Skeletal muscle satellite cell (primary cell): ENCODE measurements at regions not wholly inside any gene's neighbourhood (a gene's known extent, or its start where the extent isn't known, plus 50 kb on each side); places are given as distances from the start of the nearest gene placed in this dataset.

ENCODE experiments used
- H3K27me3 ChIP-seq: 2 replicates; pipeline ENCODE4 v1.7.0; 2013; ENCODE audit warnings: low read length; ENCODE audit not compliant: control insufficient read depth, insufficient read depth
- H3K36me3 ChIP-seq: 2 replicates; pipeline ENCODE4 v1.7.0; 2013; ENCODE audit warnings: mild to moderate bottlenecking, control low read depth, low read length; ENCODE audit not compliant: insufficient read depth
- H3K4me1 ChIP-seq: 2 replicates; pipeline ENCODE4 v1.7.0; 2013; ENCODE audit warnings: low read length; ENCODE audit not compliant: control insufficient read depth, insufficient read depth
- H3K4me2 ChIP-seq: 2 replicates; pipeline ENCODE4 v1.7.0; 2013; ENCODE audit warnings: mild to moderate bottlenecking, low read length
- H3K4me3 ChIP-seq: 2 replicates; pipeline ENCODE4 v1.7.0; 2013; ENCODE audit warnings: low read length
- H3K9ac ChIP-seq: 2 replicates; pipeline ENCODE4 v1.7.0; 2013; ENCODE audit warnings: mild to moderate bottlenecking, low read depth, low read length, moderate library complexity
- H3K9me3 ChIP-seq: replicated peaks from 2 replicates; pipeline ENCODE4 v1.7.0; 2013; ENCODE audit warnings: mild to moderate bottlenecking, control low read depth, low read length

DNA sequence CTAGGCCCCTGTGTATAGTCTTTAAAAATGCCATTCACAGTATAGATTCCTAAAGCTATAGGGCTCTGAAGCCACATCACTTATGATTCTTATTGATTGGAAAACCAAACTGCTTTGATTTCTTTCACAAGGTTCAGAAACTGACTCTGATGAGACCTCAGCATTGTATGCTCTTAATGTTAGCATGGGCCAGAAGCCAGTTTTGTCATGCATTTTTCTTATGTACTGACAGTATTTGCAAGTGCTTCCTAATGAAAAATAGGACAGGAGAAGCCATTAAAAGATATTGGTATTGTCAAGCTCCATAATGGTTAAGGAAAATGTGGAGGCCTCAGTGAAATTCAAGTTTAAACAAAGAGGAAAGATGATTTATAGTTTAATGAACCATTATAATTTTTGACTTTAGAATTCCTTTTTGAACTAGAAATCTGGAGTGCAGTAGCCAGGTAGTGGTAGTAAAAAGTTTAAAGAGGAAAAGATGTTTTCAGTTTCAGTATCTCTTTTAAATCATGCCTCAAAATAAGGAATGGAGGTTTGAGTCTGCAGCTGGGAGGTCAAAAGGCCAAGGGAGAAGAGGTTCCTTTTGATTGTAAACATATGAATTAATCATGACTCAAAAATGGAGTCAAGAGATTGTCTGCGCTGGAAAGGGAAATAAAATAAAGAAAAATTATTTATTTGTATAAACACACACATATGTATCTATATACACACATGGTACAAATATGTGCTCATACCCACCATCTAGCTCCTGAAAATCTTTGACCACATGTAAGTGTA, 388.1 kb upstream of the PRICKLE1 start:
- no peak overlapping the region for H3K4me2 ChIP-seq
- H3K36me3 ChIP-seq, result no peaks in the 10 kb centered on the region
- H3K27me3 ChIP-seq, result no peaks in the 10 kb centered on the region
- H3K9ac ChIP-seq, result no peak overlapping the region
- peaks cover 33% of the 10 kb centered on the region for H3K4me1 ChIP-seq
- H3K4me3 ChIP-seq, result no peak overlapping the region
- no peaks in the 10 kb centered on the region for H3K9me3 ChIP-seq

DNA sequence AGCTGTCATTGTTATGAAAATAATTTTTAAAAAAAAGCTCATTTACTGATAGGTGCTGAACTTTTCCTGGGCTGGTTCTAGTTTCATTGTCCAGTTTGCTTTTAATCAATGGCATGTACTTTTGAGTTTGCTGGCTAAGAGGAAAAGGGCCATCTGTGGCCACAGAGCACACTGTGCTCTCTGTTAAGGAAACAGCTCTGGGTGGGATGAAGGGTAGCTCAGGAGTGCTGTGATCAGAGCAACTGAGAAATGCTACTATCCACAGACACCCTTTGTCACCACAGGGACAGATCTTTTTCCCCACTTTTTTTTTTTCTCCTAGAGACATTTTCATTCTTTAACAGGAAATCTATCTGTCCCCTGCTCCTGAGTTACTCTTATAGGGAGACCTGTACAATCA, 387.1 kb upstream of the PRICKLE1 start:
- Histone ChIP-seq H3K9me3 (no peaks in the 10 kb centered on the region), H3K4me2 (no peak overlapping the region)

DNA sequence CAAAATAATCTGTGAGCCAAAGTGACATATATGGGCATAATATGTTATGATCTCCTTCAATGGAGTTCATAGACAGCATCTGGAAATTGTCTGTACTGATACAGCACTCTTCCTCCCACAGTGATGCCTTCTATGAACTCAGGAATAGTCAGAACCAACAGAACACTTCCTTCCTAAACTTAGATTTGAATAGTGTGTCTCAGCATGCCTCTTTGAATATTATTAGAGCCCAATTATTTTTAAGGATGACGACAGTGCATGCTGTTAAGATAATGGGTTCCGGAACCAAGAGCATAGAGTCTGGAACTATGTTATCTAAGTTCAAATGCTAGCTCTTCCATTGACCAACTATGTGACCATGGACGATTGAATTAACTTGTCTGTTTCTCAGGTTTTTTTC, 386.6 kb upstream of the PRICKLE1 start:
- H3K4me2 ChIP-seq, result no peak overlapping the region
- peaks cover 23% of the 10 kb centered on the region for H3K4me1 ChIP-seq
- no peaks in the 10 kb centered on the region for H3K27me3 ChIP-seq
- H3K9me3 ChIP-seq, result no peaks in the 10 kb centered on the region
- H3K36me3 ChIP-seq, result no peaks in the 10 kb centered on the region
- H3K4me3 ChIP-seq, result no peak overlapping the region
- no peak overlapping the region for H3K9ac ChIP-seq

More for the DNA sequence above, 387.1 kb upstream of the PRICKLE1 start:
- Histone ChIP-seq H3K9ac (no peak overlapping the region), H3K36me3 (no peaks in the 10 kb centered on the region), H3K4me3 (no peak overlapping the region), H3K4me1 (peaks cover 28% of the 10 kb centered on the region), H3K27me3 (no peaks in the 10 kb centered on the region)

DNA sequence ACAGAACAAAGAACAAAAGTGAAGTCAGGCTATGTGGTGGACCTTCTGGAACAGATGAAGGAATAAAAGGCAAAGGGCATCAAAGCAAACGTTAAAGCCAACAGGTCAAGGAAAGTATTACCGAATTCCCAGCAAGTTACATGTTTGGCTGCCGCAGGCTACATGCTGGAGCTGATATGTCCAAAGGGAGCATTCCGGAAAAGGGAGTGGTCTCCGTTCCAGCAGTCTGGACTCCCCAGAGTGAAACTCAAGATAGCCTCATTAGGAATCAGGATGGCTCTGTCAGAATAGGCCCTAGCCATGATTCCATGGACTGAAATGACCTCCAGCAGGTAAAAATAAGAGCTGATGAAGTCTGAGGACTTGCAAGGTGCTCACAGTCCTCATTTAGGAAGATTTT, 379.8 kb upstream of the PRICKLE1 start:
- H3K9ac ChIP-seq, result no peak overlapping the region
- no peaks in the 10 kb centered on the region for H3K9me3 ChIP-seq
- H3K4me2 ChIP-seq, result no peak overlapping the region
- no peaks in the 10 kb centered on the region for H3K36me3 ChIP-seq
- peaks cover 15% of the 10 kb centered on the region for H3K4me1 ChIP-seq
- H3K4me3 ChIP-seq, result no peak overlapping the region
- no peaks in the 10 kb centered on the region for H3K27me3 ChIP-seq

DNA sequence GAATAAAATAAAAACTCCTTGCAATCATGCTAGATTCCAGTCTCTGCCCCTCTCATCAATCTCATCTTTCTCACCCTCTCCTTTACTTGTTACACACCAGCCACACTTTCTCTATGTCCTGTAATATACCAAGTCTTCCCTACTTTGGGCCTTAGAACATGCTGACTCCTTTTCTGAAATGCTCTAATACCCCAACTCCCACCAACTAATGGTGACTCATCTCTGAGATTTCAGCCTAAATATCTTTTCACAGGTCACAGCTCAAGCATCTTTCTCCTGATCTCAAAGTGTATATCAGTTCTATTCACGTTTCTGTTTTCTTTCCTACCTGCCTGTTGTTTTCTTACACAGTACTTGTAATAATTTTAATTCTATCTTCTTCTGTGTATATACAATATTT, 378.9 kb upstream of the PRICKLE1 start:
- Histone ChIP-seq H3K4me2 (no peak overlapping the region), H3K9me3 (no peaks in the 10 kb centered on the region), H3K9ac (no peak overlapping the region), H3K36me3 (no peaks in the 10 kb centered on the region), H3K4me3 (no peak overlapping the region), H3K27me3 (no peaks in the 10 kb centered on the region), H3K4me1 (peaks cover 19% of the 10 kb centered on the region)

DNA sequence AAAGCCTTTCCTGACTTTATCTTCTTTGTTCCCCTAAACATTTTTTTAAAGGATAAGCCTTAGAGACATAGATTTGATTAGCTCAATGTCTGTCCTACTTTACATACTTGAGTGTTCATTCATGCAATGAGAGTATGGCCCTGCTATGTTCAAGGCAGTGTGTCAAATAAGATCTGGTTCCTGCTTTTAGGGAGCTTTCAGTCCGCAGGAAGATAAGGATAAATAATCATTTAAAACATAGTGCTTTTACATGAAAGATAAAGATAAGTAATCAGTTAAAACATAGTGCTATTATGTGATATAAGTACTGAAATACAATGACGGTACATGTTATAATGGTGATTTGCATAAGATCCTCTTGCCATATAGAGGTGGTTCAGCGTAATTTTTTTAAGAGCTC, 378.3 kb upstream of the PRICKLE1 start:
- H3K36me3 ChIP-seq, result no peaks in the 10 kb centered on the region
- no peaks in the 10 kb centered on the region for H3K9me3 ChIP-seq
- no peaks in the 10 kb centered on the region for H3K27me3 ChIP-seq
- H3K4me2 ChIP-seq, result no peak overlapping the region
- H3K4me1 ChIP-seq, result peaks cover 25% of the 10 kb centered on the region
- no peak overlapping the region for H3K4me3 ChIP-seq
- H3K9ac ChIP-seq, result no peak overlapping the region

- Histone ChIP-seq H3K4me3 (no peak overlapping the region), H3K4me2 (no peak overlapping the region), H3K4me1 (peaks cover 57% of the 10 kb centered on the region), H3K9ac (no peak overlapping the region), H3K27me3 (no peaks in the 10 kb centered on the region), H3K9me3 (no peaks in the 10 kb centered on the region), H3K36me3 (no peaks in the 10 kb centered on the region)
Measured at GRCh38 chr12:42963988-42964387, 374.4 kb upstream of the PRICKLE1 start.

- Histone ChIP-seq H3K4me1 (peaks cover 69% of the 10 kb centered on the region), H3K36me3 (no peaks in the 10 kb centered on the region), H3K4me3 (no peak overlapping the region), H3K9ac (no peak overlapping the region), H3K27me3 (no peaks in the 10 kb centered on the region), H3K4me2 (no peak overlapping the region), H3K9me3 (peaks cover 3% of the 10 kb centered on the region)
Measured at GRCh38 chr12:42962384-42962783, 372.8 kb upstream of the PRICKLE1 start.

- Histone ChIP-seq H3K9ac (no peak overlapping the region), H3K36me3 (no peaks in the 10 kb centered on the region), H3K4me2 (peak overlapping the region; percentile 3), H3K27me3 (no peaks in the 10 kb centered on the region), H3K9me3 (peaks cover 3% of the 10 kb centered on the region), H3K4me1 (peaks cover 69% of the 10 kb centered on the region), H3K4me3 (no peak overlapping the region)
Measured at GRCh38 chr12:42961395-42961794, 371.8 kb upstream of the PRICKLE1 start.

DNA sequence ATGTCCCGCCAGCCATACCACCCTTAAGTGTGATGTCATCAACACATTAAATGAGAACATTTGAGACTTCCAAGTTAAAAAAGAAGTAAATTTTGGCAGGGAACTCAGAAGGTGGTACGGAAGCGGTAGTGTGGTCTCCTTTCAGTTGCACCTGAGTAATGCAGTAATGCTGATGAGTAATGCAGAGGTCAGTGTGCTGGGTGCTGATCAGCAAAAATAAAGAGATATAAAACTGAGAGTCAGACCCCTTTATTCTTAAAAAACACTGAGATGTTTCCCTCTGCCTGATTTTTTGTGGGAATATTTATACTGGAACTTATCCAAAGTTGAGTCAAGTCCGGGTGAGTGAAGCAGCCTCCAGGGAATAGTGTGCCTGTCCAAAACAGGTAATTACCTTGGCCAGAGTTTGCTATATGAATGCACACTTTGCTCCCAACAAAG, 370.6 kb upstream of the PRICKLE1 start:
- Histone ChIP-seq H3K4me3 (no peak overlapping the region), H3K4me1 (peaks cover 62% of the 10 kb centered on the region), H3K9ac (no peak overlapping the region), H3K9me3 (peaks cover 3% of the 10 kb centered on the region), H3K36me3 (no peaks in the 10 kb centered on the region), H3K27me3 (no peaks in the 10 kb centered on the region), H3K4me2 (no peak overlapping the region)

GRCh38 chr12:42958291-42958674, 368.7 kb upstream of the PRICKLE1 start:
- H3K36me3 ChIP-seq, result no peaks in the 10 kb centered on the region
- no peaks in the 10 kb centered on the region for H3K27me3 ChIP-seq
- H3K4me3 ChIP-seq, result no peak overlapping the region
- peak overlapping the region; percentile 17 for H3K4me2 ChIP-seq
- peaks cover 57% of the 10 kb centered on the region for H3K4me1 ChIP-seq
- H3K9ac ChIP-seq, result peak overlapping the region; percentile 40
- H3K9me3 ChIP-seq, result peaks cover 3% of the 10 kb centered on the region
